ENCODE measurements at regions not wholly inside any gene's neighbourhood (a gene's known extent, or its start where the extent isn't known, plus 50 kb on each side); places are given as distances from the start of the nearest gene placed in this dataset.

DNA sequence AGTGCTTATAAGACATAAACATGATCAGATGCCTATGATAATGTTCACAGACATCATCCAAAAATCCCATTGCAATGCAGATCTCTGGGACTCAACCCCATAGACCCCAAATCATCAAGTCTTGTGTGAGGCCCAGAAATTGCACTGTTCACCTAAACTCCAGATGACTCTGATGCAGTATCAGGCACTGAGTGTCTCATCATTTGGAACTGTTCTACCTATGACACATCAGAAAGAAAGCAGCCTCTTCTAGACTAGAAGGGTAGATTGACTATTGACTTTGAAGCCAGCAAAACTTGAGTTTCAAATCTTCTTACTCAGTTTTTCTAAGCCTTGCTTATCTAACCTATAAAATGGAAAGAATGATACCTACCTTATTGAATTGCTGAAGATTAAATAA is 58.7 kb upstream of the PAPPA start:
- H3K4me3 ChIP-seq, result no peak overlapping the region
- H3K9me3 ChIP-seq, result peaks cover 0 to 8% (median 0%) of the 10 kb centered on the region in 11 donors
- H3K36me3 ChIP-seq, result no peaks in the 10 kb centered on the region
- ATAC-seq (no peak), DNase-seq (no peak)
- intact Hi-C loops (cut with DNase I), result no loop called here
- no peaks in the 10 kb centered on the region for H3K27me3 ChIP-seq
- no peaks in the 10 kb centered on the region for H3K4me1 ChIP-seq
- H3K27ac ChIP-seq, result no peak overlapping the region
- TF ChIP-seq, protein P1, sequence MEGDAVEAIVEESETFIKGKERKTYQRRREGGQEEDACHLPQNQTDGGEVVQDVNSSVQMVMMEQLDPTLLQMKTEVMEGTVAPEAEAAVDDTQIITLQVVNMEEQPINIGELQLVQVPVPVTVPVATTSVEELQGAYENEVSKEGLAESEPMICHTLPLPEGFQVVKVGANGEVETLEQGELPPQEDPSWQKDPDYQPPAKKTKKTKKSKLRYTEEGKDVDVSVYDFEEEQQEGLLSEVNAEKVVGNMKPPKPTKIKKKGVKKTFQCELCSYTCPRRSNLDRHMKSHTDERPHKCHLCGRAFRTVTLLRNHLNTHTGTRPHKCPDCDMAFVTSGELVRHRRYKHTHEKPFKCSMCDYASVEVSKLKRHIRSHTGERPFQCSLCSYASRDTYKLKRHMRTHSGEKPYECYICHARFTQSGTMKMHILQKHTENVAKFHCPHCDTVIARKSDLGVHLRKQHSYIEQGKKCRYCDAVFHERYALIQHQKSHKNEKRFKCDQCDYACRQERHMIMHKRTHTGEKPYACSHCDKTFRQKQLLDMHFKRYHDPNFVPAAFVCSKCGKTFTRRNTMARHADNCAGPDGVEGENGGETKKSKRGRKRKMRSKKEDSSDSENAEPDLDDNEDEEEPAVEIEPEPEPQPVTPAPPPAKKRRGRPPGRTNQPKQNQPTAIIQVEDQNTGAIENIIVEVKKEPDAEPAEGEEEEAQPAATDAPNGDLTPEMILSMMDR (IDR thresholded peaks at IDR 0.05), result no peak

DNA sequence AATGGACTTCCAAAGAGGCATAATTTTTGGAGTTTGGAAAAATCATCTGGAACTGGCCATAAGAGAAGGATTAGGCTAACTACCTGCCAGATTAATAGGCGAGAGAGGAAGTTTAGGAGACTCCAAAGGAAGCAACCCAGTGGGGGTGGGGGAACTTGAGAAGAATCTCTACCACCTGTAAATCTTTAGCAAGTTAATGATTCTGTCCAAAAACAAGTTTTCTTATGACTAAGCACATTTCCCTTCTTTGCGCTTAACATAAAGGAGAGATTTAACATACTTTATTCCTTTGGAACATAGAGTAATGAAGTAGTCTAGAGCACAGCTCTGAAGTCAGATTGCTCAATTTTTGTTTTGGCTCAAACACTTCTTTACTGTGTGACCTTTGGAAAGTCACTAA is 58.2 kb upstream of the PAPPA start:
- Histone ChIP-seq H3K36me3 (no peaks in the 10 kb centered on the region), H3K27me3 (no peaks in the 10 kb centered on the region), H3K27ac (no peak overlapping the region), H3K4me1 (no peaks in the 10 kb centered on the region), H3K4me3 (no peak overlapping the region), H3K9me3 (peaks cover 0 to 7% (median 0%) of the 10 kb centered on the region in 11 donors)
- DNase-seq, result no peak
- WGBS, 2 donors, result 88 to 89% methylated on average over 2 of the region's 2 CpGs
- TF ChIP-seq, protein P1 (IDR thresholded peaks at IDR 0.05), result no peak
- intact Hi-C loops (cut with DNase I), result no loop called here
- no peak for ATAC-seq

DNA sequence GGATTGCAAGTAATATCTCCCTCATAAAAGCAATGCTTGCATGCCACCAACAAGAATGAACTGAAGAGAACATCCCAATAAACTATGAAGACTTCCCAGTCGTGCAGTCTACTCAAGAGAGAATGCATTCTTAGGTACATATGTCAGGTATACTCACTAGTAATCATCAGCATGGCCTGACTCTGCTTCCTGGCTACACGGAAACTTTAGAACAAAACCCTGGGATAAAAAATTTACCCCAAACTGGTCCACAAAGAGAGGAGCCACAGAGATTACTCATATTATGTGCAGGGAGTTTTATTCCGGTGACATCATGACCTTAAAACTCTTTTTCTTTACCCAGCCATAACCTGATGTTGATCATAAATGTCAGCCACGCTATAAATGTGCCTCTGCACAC is 57.5 kb upstream of the PAPPA start:
- Histone ChIP-seq H3K27me3 (no peaks in the 10 kb centered on the region), H3K36me3 (no peaks in the 10 kb centered on the region), H3K4me1 (no peaks in the 10 kb centered on the region), H3K4me3 (no peak overlapping the region), H3K27ac (no peak overlapping the region), H3K9me3 (peaks cover 0 to under 1% (median 0%) of the 10 kb centered on the region in 11 donors)
- intact Hi-C loops (cut with DNase I), result no loop called here
- DNase-seq (no peak), ATAC-seq (no peak)
- TF ChIP-seq, protein P1 (IDR thresholded peaks at IDR 0.05), result no peak
- 76 to 77% methylated on average over 4 of the region's 4 CpGs for WGBS, 2 donors

DNA sequence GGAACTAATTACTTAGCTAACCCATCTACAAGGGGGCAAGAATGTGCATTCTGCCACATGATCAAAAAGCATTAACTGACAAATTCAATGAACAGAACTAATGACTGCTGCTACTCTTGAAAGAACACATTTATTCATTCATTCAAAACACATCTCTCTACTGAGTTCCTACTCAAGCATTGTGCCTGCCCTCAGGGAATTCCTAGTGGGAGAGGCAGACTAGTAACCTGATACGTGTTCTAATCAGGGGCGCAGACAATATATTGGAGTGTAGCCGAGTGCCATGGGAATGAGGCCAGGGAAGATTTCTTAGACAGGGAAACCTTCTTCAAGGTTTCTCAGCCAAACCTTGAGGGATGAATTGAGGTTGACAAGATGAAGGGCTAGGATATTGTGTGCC is 56.7 kb upstream of the PAPPA start:
- intact Hi-C loops (cut with DNase I), result loop anchor here in 1 of 10 donors (1.0 kb wide), 1 partner anchor 11 kb away; no protein-coding TSS in a partner anchor
- no peak for ATAC-seq
- 17 to 21% methylated on average over 3 of the region's 3 CpGs for WGBS, 2 donors

More for the DNA sequence above, 56.7 kb upstream of the PAPPA start:
- H3K27ac ChIP-seq, result no peak overlapping the region
- no peaks in the 10 kb centered on the region for H3K36me3 ChIP-seq
- TF ChIP-seq, protein P1 (IDR thresholded peaks at IDR 0.05), result no peak
- H3K9me3 ChIP-seq, result no peaks in the 10 kb centered on the region
- no peak for DNase-seq
- H3K27me3 ChIP-seq, result no peaks in the 10 kb centered on the region
- no peaks in the 10 kb centered on the region for H3K4me1 ChIP-seq
- H3K4me3 ChIP-seq, result no peak overlapping the region
